CD1c-positive myeloid dendritic cell (primary cell): ENCODE measurements at regions not wholly inside any gene's neighbourhood (a gene's known extent, or its start where the extent isn't known, plus 50 kb on each side); places are given as distances from the start of the nearest gene placed in this dataset.
"Not testable (repeated sequence)": the region's sequence is repeated elsewhere in the genome, so short reads cannot be mapped to it uniquely, and the experiment has no call there.

Experiments used
- DNase-seq: peaks from one replicate; pipeline ENCODE4 v3.0.0-alpha.2; 2016; ENCODE audit errors: extremely low spot score

DNA sequence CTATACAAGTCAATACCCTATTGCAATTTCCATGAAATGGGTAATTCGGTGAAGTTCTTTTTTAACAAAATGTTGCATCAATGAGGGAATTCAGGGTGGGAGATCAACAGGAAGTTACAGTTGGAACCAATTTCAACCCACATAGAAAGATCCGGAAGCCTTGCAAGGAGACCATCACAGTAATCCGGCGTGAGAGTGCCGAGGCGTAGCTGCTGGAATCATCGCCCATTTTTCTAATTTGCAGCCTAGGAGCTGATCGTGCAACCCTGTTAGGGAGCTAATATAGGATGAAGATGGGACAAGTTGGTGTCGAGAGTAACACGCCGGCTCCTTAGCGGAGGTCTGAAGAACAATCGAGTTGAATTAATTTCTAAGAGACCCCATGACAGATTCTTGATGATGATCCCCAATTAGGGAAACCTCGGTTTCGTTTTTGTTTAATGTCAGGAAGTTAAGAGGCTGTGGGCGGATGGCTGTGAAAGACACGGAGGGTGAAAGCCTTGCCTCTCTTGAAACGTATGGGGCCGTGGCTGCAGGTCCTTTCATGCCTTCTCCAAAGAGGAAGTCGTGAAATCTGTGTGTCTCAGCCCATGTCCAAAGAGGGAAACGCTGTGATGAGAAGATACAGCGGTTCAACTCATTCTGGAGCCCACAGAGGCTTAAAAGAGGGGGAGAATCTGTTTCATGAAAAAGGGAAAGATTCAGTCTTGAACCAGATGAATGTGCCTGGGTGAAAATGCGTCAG, 51.2 kb upstream of the CARD11 start:
- peak; percentile 87 for DNase-seq

DNA sequence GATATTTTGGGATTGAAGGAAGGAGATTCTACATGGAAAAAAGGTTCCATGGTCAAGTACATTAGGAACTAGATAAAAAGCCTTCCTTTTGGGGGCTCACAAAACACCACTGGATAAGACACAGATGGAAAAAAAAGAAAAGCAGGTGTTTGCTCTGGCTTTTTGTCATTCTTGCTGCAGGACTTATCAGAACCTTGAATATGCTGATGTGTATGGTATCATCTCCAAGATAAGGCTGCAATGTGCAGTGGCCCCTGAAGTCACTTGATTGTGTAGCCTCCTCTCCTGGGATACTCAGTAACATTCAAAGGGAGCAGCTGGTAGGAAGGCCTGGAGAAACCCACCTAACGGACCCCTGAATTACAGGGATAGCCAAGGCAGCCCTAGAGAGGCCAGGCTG, 54.1 kb upstream of the CARD11 start:
- no peak for DNase-seq

DNA sequence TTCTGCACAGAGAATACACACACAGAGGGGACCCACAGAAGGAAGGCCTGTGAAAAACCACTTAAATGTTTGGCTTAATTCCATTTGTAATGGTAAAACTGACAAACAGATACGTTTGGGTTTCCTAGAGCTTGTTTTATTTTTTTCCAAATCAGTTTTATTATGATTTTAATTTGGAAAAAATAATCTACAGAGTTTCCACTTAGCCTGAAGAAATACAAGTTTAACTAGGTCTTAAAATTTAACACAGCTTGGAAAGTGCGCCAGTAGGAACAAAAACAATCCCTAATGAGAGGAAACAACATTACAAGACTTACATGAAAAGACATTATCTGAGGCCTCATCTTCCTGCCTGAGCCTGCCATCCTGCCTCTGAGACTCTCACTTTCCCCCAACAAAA, 58.5 kb upstream of the CARD11 start:
- no peak for DNase-seq

DNA sequence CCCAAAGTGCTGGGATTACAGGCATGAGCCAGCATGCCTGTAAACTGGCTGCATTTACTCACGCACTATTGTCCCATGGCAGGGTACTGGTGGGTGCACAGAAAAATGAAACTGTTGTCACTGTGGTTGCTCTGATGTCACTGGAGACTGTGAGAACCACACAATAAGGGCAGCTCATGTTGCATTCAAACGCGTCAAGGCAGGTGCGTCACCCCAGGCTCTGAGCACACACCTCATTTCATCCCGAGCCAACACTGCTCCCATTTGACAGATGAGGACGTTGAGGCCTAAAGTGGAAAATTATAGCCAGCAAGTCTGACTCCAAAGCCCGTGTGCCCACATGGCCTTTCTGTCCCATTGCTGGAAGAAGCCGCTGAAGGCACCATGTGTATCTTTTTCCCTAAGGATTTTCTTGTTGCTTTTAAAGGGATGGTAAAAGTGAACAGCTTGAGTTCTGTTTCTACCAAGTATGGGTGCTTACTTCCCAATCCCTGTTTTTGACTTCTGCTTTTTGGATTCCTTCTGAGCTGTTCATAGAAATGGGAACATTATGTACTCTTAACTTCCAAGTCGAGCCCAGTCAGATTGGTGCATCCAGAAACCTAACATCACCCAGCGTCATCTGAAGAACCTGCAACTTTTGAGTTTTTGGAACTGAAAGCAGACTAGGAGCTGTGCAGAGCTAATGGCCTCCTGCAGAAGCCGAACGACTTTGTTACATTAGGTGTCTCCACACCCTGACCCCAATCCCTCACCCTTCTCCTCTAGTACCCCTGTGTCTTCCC, 60.1 kb upstream of the CARD11 start:
- peak; percentile 71 for DNase-seq

DNA sequence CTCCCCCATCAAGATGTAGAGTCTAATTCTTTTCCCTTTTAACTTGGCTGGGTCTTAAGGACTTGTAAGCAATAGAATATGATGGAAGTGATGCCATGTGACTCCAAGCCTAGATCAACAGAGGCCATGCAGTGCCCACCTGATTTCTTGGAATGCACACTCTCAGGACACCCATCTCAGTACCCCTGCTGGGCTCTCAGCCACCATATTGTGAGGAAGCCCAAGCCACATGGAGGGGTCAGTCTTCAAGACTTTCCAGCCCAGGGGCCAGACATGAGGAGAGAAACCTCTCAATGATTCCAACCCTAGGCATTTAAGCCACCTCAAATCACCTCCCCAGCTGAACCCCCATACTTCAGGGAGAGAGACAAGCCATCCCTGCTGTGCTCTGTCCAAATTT, 62.2 kb upstream of the CARD11 start:
- no peak for DNase-seq

DNA sequence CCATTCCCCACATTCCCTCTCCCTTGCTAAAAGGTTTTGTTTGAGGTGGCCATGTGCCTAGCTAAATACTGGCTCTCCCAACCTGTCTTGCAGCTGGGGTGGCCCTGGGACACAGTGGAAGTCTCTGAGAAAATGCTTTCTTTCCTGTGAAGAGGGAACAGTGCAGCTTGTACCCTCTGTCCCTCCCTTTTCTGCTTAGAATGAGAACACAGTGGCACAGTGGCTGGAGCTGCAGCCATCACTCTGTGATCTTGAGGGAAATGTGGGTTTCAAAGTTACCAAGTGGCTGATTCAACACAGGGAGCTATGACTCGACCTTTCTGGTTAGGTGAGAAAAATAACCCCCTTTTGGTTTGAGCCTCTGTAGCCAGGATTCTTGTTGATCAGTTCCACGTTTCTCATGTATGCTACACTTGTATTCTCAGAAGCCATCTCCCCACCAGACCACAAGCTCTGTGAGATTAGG, 62.7 kb upstream of the CARD11 start:
- DNase-seq, result no peak

DNA sequence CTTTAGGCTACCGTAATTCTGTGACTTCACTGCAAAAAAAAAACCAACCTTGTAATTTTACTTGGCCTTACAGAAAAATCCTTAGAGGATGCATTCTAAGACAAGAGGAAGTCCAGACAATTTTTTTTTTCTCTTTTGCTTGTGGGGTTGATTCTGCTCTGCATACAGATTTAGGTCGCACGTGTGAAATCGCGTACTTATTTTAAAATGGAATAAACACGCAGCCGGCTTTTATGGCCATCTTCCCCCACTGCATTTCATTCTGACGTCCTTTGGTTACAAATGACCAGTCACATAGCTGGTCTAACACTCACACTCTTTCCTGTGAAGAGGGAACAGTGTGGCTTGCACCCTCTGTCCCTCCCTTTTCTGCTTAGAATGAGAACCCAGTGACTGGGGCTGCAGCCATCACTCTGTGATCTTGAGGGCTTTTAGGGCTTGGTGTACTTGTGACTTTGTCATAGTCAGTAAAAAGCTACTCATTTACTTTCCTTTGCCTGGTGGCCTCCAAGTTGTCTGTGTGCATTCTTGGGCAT, 63.6 kb upstream of the CARD11 start:
- DNase-seq, result no peak

DNA sequence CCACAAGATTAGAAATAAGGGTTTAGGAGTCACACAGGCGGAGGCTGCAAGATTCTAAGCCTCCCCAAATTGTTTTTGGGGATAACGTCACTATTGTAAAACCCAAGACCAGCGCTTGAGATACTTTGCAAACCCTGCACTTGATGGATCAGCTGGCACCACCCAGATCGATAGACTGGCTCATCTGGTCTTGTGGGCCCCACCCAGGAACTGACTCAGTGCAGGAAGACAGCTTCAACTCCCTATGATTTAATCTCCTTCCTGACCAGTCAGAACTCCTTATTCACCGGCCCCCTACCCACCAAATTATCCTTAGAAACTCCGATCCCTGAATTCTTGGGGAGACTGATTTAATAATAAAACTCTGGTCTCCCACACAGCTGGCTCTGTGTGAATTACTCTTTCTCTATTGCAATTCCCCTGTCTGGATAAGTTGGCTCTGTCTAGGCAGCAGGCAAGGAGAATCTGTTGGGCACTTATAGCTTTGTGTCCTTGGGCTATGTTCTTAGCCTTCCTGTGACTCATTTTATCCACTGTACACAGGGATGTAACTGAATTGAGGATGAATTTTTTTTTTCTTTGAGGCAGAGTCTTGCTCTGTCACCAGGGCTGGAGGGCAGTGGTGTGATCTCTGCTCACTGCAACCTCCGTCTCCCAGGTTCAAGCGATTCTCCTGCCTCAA, 64.4 kb upstream of the CARD11 start:
- no peak for DNase-seq

DNA sequence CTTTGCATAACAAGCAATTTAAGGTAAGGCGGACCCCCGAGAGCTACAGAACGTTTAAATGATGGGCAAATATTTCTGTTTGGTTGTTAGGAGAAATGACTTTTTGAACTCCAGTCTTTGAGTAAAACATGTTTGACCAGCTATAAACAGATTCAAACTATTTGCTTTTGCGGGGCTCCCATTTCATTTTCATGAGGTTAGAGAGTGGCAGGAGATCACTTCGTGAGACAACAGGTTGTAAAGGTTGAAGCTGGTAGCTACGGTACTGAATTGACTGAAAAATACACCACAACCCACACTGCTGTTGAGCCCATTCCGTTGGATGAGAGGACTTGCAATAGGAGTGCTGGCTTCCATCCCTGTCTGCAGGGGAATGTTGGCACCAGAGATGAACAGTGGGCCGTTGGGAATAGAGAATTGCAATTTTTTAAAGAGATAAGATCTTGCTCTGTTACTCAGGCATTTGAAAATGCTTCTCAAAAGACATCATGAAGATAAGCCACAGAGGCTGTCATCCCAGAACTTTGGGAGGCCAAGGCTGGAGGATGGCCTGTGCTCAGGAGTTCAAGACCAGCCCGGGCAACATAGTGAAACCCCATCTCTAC, 65.7 kb upstream of the CARD11 start:
- no peak for DNase-seq

DNA sequence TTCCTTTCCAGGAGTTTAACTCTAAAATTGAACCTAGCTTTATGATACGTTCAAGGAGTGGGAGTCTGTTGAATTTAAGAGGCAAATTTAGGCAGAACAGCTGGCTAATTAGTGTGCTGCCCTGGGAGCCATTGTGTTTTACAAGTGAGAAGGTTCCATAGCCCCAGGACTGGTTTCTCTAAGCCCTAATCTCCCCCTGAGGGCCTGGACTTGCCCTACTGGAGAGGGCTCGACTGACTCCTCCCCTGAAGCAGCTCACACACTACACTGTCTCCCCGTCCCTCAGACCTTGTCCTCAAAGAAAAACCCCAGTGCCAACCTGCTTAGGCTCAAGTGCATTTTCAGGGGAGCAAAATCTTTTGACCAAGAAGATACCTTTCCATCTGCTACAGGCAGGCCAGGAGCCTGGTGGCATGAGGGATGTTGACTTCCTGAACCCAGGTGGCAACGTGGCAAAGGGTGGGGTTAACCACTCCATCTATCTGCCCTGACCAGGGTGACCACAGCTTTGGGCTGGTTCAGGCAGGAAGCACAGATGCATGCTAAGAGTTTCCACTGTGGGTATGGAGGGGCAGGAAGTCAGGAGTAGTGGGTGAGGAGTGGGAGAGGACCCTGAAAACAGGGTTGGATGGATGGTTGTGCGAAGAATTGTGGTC, 68.9 kb upstream of the CARD11 start:
- no peak for DNase-seq

DNA sequence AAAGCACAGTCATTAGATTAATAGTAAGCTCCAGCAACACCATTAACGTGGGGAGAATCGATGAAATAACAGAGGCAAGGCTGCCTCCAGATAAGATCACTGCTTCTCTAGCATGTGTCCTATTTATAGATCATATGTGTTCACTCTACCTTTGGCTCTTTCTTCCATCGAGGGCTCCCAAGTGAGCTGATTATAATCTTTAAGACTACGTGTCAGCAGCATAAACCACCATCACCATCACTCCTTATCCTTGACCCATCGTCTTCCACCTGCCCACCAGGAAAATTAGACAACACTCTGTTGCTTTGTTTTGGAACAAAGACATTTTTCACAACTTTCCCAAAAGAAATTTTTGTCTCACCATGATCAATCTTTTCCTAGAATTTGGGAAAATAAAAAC, 71.2 kb upstream of the CARD11 start:
- no peak for DNase-seq

DNA sequence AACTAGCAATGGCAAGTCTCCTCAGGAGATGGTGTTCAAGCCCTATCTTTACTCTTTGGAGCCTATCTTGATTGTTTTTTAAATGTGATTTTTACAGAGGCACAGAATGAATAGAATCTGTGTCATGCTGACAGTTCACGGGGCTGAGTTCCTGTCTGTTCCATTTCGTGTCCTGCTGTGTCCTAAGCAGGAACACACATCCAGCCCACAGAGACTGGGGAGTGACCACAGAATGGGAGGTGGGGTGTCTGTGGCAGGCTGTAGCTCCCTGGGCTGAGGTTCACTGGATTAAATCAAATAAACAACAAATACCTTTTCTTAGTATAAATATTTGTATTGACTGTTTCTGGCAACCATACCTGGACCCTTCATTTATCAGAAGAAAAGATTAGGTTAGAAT, 73.4 kb upstream of the CARD11 start:
- DNase-seq, result no peak

DNA sequence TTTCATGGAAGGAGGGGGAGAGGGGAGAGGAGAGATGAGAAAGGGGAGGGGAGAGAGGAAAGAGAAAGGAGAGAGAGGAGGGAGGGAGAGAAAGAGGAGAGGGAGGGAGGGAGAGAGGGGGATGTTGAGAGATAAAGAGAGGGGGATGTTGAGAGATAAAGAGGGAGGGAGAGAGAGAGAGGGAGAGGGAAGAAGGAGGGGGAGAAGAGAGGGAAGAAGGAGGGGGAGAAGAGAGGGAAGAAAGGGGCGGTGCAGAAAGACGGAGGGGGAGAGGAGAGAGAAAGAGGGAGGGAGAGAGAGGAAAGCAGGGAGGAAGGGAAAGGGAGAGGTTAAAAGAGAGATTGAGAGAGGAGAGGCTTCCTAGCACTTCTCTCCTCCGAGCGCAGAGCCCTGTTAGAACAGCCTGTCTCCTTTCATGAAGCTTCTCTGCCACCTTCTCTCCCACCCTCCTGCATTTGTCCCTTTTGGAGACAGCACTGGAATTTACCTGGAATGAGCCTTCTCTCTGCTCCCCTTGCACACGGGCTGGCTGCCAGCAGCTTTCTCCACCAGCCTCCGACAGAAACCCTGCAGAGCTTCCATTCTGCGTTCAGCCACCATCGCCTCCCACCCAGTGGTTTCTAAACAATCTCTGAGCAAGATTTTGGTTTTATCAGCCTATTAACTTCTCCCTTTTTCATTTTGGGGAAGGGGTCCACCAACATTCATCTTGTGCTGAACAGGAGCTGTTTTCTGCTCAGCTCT, 74.0 kb upstream of the CARD11 start:
- no peak for DNase-seq

DNA sequence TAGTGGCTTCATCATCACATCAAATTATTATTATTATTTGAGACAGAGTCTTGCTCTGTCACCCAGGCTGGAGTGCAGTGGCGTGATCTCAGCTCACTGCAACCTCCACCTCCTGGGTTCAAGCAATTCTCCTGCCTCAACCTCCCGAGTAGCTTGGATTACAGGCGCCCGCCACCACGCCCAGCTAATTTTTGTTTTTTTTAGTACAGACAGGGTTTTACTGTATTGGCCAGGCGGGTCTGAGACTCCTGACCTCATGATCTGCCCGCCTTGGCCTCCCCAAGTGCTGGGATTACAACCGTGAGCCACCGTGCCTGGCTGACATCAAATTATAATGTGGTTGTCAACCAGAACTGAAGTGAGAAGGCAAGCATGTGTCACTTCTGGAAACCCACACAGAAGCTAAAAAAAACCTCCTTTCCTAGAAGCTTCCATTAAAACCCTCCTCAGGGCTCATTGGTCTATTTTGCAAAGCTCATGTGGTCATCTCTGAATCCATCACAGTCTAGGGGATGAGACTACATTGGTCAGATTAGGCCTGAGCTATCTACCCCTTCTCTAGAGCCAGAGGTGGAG, 75.8 kb upstream of the CARD11 start:
- DNase-seq, result not testable (repeated sequence)

DNA sequence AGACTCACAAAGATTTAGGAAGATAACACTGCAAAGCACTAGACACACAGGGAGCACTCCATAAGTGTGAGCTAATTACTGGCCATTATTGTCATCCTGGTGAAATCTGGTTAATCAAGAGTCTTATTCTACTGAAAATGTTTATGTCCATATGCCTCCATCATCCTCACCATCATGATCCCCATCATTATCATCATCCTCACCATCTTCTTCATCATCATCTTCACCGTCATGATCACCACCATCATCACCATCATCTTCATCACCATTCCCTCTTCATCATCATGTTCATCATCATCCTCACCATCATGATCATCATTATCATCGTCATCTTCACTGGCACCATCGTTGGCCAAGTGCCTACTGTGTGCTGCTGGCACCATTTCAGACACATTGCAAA, 76.3 kb upstream of the CARD11 start:
- no peak for DNase-seq

DNA sequence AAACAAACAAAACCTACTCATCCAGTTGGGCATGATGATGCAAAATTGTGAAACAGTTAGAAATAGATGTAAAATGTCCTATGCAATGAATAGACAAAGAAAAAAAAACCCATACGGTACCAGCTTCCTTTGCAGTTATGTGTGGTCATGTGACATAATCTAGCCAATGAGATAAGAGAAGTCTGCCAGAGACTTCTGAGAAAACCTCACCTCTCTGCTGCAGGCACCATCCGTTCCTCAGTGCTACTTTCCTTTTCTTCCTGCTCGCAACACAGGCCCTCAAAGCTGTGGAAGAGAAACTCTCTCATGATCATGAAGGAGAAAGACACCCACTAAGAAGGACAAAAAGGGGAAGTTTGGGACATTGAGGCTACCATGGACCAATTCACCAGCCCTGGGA, 76.8 kb upstream of the CARD11 start:
- peak; percentile 11 for DNase-seq

DNA sequence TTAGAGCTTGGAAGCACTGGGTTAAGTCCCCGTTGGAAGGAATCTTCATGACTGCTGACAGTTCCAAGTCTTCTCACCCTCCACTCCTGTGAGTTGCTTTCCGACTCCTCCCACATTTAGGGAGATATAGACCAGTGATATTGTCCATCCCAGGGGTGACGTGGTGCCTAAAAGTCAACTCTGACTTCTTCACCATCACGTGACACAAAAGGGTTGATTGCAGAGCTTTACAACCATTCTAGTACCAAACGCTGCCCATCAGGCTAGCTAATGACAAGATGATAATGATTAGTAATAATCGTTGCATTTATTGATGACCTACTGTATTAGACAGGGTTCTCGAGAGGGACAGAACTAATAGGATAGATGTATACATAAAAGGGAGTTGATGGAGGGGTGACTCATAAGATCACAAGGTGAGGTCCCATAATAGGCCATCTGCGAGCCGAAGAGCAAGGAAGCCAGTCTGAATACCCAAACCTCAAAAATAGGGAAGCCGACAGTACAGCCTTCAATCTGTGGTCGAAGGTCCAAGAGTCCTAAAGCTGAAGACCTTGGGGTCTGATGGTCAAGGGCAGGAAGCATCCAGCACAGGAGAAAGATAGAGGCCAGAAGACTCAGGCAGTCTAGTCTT, 85.3 kb upstream of the CARD11 start:
- DNase-seq, result no peak

DNA sequence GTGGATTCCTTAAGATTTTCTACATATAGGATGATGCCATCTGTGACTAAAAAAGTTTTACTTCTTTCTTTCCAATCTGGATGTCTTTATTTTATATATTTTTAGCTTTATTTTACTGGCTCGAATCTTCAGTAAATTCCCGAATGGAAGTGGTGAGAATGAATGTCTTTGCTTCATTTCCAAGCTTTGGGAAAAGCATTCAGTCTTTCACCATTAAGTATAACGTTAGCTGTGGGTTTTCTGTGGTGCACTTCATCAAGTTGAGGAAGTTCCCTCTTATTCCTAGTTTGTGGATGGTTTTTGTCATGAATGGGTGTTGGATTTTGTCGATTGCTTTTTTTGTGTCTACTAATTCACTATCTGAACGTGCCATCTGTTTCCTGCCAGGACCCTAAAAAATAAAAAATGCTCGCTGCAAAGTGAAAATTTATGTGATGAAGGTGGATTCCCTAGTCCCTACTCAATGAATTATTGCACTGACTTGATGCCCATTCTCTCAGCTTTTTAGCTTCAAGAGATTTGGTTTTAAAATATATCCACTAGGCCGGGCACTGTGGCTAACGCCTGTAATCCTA, 90.2 kb upstream of the CARD11 start:
- DNase-seq, result no peak

DNA sequence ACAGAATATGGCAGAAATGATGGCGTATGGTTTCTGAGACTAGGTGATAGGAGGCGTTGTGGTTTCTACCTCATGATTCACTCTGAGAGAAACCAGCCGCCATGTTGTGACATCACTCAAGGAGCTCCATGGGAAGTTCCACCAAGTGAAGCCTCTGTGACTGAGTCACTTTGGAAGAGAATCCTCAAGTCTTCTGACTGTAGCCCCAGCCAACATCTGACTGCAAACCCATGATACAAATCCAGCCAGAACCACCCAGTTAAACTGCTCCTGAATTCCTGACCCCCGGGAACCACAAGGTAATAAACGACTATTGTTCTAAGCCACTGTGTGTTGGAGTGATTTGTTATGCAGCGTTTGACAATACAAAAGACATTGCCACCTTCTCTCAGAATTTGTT, 91.1 kb upstream of the CARD11 start:
- DNase-seq, result peak; percentile 11

DNA sequence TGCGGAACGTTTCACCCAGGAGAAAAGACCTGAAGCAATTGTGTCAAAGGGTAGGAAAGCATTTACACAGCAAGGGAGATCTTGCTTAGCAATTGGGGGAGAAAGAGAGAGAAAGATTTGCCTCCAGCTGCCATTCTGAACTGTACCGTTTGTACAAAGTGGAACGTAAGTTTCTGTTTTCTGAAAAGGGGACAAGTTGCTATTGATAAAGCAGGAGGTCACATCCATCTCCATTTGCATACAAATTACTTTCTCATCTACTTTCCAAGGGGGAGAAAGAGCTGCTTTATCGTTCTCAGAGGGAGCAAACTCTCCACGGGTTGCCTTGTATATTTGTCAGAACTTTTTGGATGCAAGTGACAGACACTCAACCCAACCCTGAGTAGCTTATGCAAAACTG, 92.0 kb upstream of the CARD11 start:
- no peak for DNase-seq
